ENCODE measurements at regions not wholly inside any gene's neighbourhood (a gene's known extent, or its start where the extent isn't known, plus 50 kb on each side); places are given as distances from the start of the nearest gene placed in this dataset.

- TF ChIP-seq ETV5 (CRISPR knock-in tag; IDR thresholded peaks at IDR 0.05; ENCODE audit: borderline replicate concordance) (peak; percentile 100), HNF4A (CRISPR knock-in tag; IDR thresholded peaks at IDR 0.05) (peak; percentile 88), EHMT2 (IDR thresholded peaks at IDR 0.05; ENCODE audit: borderline replicate concordance, low read depth, low read length) (no peak), ZNF841 (CRISPR knock-in tag; IDR thresholded peaks at IDR 0.05; ENCODE audit: borderline replicate concordance) (no peak), CHCHD3 (CRISPR knock-in tag; IDR thresholded peaks at IDR 0.05) (no peak), ZNF543 (CRISPR knock-in tag; IDR thresholded peaks at IDR 0.05) (no peak), RBFOX2 (IDR thresholded peaks at IDR 0.05; ENCODE audit: low read depth, low read length) (peak; percentile 45; the same call in 1 of the 2 replicates), AKNA (CRISPR knock-in tag; IDR thresholded peaks at IDR 0.05; ENCODE audit: borderline replicate concordance) (no peak), ZHX1 (CRISPR knock-in tag; IDR thresholded peaks at IDR 0.05; ENCODE audit: low read depth) (no peak), SAP130 (CRISPR knock-in tag; IDR thresholded peaks at IDR 0.05; ENCODE audit: low read depth) (peak; percentile 96), ZNF274 (CRISPR knock-in tag; IDR thresholded peaks at IDR 0.05) (no peak), ATF2 (CRISPR knock-in tag; IDR thresholded peaks at IDR 0.05) (peak; percentile 91), FIP1L1 (IDR thresholded peaks at IDR 0.05; ENCODE audit: borderline replicate concordance, insufficient read depth, low read depth, low read length) (no peak), YEATS2 (CRISPR knock-in tag; IDR thresholded peaks at IDR 0.05; ENCODE audit: borderline replicate concordance) (peak; percentile 69; the same call in 1 of the 2 replicates), CERS6 (CRISPR knock-in tag; IDR thresholded peaks at IDR 0.05) (no peak), PCBP2 (optimal IDR thresholded peaks at IDR 0.05; ENCODE audit: low read depth, low read length, poor library complexity, severe bottlenecking) (no peak), SMAD3 (CRISPR knock-in tag; IDR thresholded peaks at IDR 0.05) (peak; percentile 98), KLF6 (CRISPR knock-in tag; IDR thresholded peaks at IDR 0.05) (peak; percentile 73; the same call in 1 of the 2 replicates), NCOA1 (CRISPR knock-in tag; IDR thresholded peaks at IDR 0.05) (no peak)
These were observed 371.5 kb downstream of the SEC14L1 start (continued) for GRCh38 chr17:77512062-77512946.

All from HepG2 (cell line).